IPS-18a (cell line): ENCODE measurements at regions not wholly inside any gene's neighbourhood (a gene's known extent, or its start where the extent isn't known, plus 50 kb on each side); places are given as distances from the start of the nearest gene placed in this dataset.
"Not testable (repeated sequence)": the region's sequence is repeated elsewhere in the genome, so short reads cannot be mapped to it uniquely, and the experiment has no call there.

Experiments
- H3K27ac ChIP-seq: one replicate; pipeline ENCODE4 v1.5.1; 2013; ENCODE audit warnings: low read length
- H3K27me3 ChIP-seq: one replicate; pipeline ENCODE4 v1.6.1; 2013; ENCODE audit warnings: mild to moderate bottlenecking, low read length; ENCODE audit not compliant: control insufficient read depth, insufficient read depth
- H3K36me3 ChIP-seq: one replicate; pipeline ENCODE4 v1.6.1; 2013; ENCODE audit warnings: low read depth, low read length; ENCODE audit not compliant: control insufficient read depth
- H3K4me1 ChIP-seq: one replicate; pipeline ENCODE4 v1.6.1; 2013; ENCODE audit warnings: low read depth, low read length; ENCODE audit not compliant: control insufficient read depth
- H3K4me3 ChIP-seq: one replicate; pipeline ENCODE4 v1.5.1; 2013; ENCODE audit warnings: low read length
- H3K9ac ChIP-seq: one replicate; pipeline ENCODE4 v1.6.1; 2013; ENCODE audit warnings: mild to moderate bottlenecking, low read length, moderate library complexity
- H3K9me3 ChIP-seq: one replicate; pipeline ENCODE4 v1.6.1; 2013; ENCODE audit warnings: low read depth, low read length; ENCODE audit not compliant: control insufficient read depth

DNA sequence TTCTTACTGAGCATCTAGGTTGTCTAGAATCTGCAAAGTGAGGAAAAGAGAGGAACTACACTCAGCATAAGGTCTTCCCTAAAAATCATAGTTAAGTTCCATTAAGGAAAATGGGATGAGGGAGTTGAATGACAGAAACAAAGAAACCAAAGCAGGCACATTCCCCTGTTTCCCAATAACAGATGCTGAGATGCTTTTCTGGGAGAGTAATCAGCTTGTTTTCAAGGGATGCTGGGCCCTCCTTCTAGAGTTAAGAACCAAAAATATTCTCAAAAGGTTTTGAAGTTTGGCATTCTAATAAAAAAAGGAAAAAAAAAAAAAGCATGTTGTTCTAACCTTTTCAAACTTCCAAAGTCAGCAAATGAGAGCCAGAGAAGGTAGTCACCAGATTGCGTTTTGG is 105.2 kb upstream of the ZNF648 start:
- no peak overlapping the region for H3K4me3 ChIP-seq
- H3K9me3 ChIP-seq: no peaks in the 10 kb centered on the region
- no peaks in the 10 kb centered on the region for H3K36me3 ChIP-seq
- H3K9ac ChIP-seq: no peak overlapping the region
- no peaks in the 10 kb centered on the region for H3K27me3 ChIP-seq
- no peaks in the 10 kb centered on the region for H3K4me1 ChIP-seq
- H3K27ac ChIP-seq: no peak overlapping the region

DNA sequence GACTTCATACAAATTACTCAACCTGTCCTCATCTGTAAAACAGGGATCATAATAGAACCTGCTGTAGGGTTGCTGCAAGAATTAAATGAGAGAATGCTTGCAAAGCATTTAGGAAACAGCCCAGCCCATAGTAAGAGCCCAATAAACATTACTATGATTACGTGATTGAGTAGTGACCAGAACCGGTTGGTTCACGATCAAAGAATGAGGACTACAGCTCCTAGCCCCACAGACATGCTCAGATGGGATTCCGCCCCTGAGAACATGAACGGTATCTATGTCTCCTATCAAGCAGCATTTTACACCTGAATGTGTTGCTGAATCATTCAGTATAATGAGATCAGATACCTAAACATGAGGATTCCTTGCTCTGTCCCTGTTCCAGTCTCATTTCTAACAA is 104.8 kb upstream of the ZNF648 start:
- H3K36me3 ChIP-seq: no peaks in the 10 kb centered on the region
- no peak overlapping the region for H3K9ac ChIP-seq
- no peaks in the 10 kb centered on the region for H3K9me3 ChIP-seq
- no peaks in the 10 kb centered on the region for H3K27me3 ChIP-seq
- H3K4me3 ChIP-seq: no peak overlapping the region
- H3K4me1 ChIP-seq: no peaks in the 10 kb centered on the region
- no peak overlapping the region for H3K27ac ChIP-seq

DNA sequence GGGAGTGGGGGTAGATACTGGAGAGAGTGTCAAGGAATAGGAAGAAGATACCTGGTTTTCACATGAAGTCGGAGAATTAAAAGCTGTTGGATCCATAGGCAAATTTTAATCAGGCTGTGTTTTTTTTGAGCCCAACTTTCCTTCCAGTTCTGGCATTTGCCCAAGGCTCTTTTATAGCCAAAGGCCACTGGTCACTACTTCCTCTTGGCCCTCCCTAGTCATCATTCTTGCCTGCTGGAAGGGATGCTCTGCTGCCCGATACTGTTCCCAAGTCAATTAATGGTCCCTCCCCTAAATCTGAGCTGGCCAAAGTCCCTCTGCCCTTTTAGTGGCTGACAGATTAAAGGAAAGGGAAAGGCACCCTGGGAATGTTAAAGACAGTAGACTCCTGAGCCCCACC is 102.8 kb upstream of the ZNF648 start:
- no peak overlapping the region for H3K9ac ChIP-seq
- H3K9me3 ChIP-seq: peaks cover 4% of the 10 kb centered on the region
- no peaks in the 10 kb centered on the region for H3K36me3 ChIP-seq
- H3K27ac ChIP-seq: no peak overlapping the region
- no peaks in the 10 kb centered on the region for H3K27me3 ChIP-seq
- no peak overlapping the region for H3K4me3 ChIP-seq
- no peaks in the 10 kb centered on the region for H3K4me1 ChIP-seq

DNA sequence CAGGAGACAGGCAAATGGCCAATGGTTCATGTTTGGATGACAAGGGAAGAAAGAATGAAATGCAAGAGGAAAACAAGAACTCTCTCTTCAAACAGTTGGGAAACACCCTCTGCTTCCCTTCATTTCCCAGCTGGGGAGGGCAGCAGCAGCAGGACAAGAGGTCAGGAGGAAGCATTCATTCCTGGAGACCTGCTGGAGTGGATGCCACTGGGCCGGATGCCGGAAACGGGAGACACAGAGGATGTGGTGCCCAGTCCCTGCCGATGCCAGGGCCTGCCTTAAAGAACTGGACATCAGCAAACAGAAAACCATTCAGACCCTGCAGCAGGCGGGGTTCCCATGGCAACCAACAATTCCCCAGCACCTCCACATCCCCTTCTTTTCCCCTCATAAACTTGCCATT is 102.3 kb upstream of the ZNF648 start:
- no peak overlapping the region for H3K4me3 ChIP-seq
- H3K9ac ChIP-seq: no peak overlapping the region
- no peak overlapping the region for H3K27ac ChIP-seq
- H3K4me1 ChIP-seq: no peaks in the 10 kb centered on the region
- H3K9me3 ChIP-seq: peaks cover 4% of the 10 kb centered on the region
- H3K27me3 ChIP-seq: no peaks in the 10 kb centered on the region
- no peaks in the 10 kb centered on the region for H3K36me3 ChIP-seq

- no peak overlapping the region for H3K4me3 ChIP-seq
- no peaks in the 10 kb centered on the region for H3K27me3 ChIP-seq
- H3K9me3 ChIP-seq: peaks cover 4% of the 10 kb centered on the region
- H3K4me1 ChIP-seq: peaks cover 6% of the 10 kb centered on the region
- no peak overlapping the region for H3K9ac ChIP-seq
- H3K36me3 ChIP-seq: no peaks in the 10 kb centered on the region
- H3K27ac ChIP-seq: no peak overlapping the region
Observed at GRCh38 chr1:182159443-182159842, 97.9 kb upstream of the ZNF648 start.

DNA sequence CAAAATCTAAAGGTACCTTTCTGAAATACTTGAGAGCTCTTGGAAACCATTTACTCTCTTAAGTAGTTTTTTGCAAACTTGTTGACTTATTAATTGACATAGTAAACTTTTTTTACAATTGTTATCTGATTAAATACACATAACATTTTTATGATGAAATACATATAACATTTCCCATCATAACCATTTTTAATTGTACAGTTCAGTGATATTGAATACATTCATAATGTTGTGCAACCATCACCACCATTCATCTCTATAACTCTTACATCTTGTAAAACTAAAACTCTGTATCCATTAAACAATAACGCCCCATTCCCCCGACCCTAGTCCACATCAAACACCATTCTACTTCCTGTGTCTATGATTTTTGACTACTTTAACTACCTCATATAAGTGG is 95.7 kb upstream of the ZNF648 start:
- peaks cover 6% of the 10 kb centered on the region for H3K4me1 ChIP-seq
- peaks cover 4% of the 10 kb centered on the region for H3K9me3 ChIP-seq
- H3K4me3 ChIP-seq: no peak overlapping the region
- no peak overlapping the region for H3K27ac ChIP-seq
- H3K9ac ChIP-seq: no peak overlapping the region
- H3K27me3 ChIP-seq: no peaks in the 10 kb centered on the region
- H3K36me3 ChIP-seq: no peaks in the 10 kb centered on the region

GRCh38 chr1:182154425-182154824 is 92.9 kb upstream of the ZNF648 start:
- not testable (repeated sequence) for H3K9ac ChIP-seq, H3K4me1 ChIP-seq, H3K9me3 ChIP-seq, H3K36me3 ChIP-seq, H3K27ac ChIP-seq, H3K27me3 ChIP-seq, H3K4me3 ChIP-seq

GRCh38 chr1:182149411-182149965 is 88.0 kb upstream of the ZNF648 start:
- Histone ChIP-seq H3K9me3 (no peaks in the 10 kb centered on the region), H3K27me3 (no peaks in the 10 kb centered on the region), H3K36me3 (no peaks in the 10 kb centered on the region), H3K4me3 (no peak overlapping the region), H3K4me1 (no peaks in the 10 kb centered on the region), H3K27ac (no peak overlapping the region), H3K9ac (no peak overlapping the region)

DNA sequence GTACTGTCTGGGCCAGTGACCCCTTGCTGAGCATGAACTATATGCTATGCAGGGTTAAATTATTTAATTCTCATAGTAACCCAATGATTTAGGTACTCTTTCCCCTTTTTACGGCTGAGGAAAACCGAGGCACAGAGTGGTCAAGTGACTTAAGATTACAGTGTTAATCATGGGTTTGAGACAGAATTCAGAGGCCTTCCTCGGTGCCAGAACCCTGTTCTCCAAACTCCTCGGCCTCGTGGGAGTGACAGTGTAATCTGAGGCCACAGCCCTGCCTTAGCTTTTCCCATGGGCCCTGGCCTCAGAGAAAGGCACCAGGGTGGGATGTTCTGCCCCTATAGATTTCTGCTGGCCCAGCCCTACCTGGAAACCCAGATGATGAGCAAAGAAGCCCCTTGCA is 86.4 kb upstream of the ZNF648 start:
- H3K27me3 ChIP-seq: no peaks in the 10 kb centered on the region
- H3K9me3 ChIP-seq: no peaks in the 10 kb centered on the region
- no peak overlapping the region for H3K4me3 ChIP-seq
- H3K36me3 ChIP-seq: no peaks in the 10 kb centered on the region
- H3K4me1 ChIP-seq: peaks cover 6% of the 10 kb centered on the region
- H3K27ac ChIP-seq: no peak overlapping the region
- H3K9ac ChIP-seq: no peak overlapping the region

DNA sequence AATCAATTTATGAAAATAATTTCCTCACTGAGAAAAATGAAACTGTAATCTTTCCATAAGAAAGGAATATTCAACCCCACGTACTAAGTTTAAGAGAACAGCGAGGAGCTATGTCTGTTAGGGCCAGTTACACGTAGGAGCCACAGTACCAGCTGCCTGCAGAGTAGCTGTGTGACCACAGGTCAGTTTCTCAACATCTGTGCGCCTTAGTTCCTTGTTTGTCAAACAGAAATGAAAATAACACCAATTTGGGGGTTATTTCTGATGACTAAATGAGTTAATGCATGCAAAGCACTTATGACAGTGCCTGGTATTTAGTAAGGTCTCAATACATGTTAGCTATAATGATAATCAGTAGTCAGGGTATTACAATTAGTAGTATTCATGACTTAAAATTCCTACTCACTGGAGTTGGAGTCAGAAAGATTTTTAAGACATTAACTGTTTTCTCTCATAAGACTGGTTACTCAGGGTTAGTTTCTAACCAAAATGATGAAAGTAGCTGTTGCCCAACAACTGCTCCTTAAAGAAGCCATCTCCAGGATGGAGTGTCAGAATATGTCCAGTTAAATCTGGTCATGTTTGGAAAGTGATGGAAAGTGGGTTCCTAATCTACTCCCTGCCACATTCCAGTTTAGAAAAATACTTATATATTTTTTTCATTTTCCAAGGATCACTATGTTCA is 85.8 kb upstream of the ZNF648 start:
- Histone ChIP-seq H3K9me3 (no peaks in the 10 kb centered on the region), H3K27ac (no peak overlapping the region), H3K27me3 (no peaks in the 10 kb centered on the region), H3K9ac (no peak overlapping the region), H3K4me1 (peaks cover 6% of the 10 kb centered on the region), H3K4me3 (no peak overlapping the region), H3K36me3 (no peaks in the 10 kb centered on the region)

DNA sequence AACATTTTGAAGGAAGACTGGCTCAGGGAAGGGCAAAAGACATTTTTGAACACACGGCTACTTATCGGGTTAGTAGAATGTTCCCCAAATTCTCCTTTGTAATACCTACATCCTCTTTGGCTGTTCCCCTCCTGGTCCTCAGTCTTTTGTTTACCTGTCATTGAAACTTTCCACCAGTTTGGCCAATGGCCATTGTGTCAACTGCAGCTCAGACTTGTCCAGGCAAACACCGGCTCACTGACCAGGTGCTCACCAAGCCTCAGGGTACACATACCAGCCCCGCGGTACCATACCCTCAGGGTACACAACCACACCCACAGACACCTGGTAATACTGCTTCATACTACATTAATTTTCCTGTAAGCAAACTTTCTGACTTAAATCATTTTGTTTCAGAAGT is 84.8 kb upstream of the ZNF648 start:
- no peaks in the 10 kb centered on the region for H3K9me3 ChIP-seq
- no peak overlapping the region for H3K9ac ChIP-seq
- no peak overlapping the region for H3K27ac ChIP-seq
- no peak overlapping the region for H3K4me3 ChIP-seq
- H3K36me3 ChIP-seq: no peaks in the 10 kb centered on the region
- H3K27me3 ChIP-seq: no peaks in the 10 kb centered on the region
- peaks cover 6% of the 10 kb centered on the region for H3K4me1 ChIP-seq

DNA sequence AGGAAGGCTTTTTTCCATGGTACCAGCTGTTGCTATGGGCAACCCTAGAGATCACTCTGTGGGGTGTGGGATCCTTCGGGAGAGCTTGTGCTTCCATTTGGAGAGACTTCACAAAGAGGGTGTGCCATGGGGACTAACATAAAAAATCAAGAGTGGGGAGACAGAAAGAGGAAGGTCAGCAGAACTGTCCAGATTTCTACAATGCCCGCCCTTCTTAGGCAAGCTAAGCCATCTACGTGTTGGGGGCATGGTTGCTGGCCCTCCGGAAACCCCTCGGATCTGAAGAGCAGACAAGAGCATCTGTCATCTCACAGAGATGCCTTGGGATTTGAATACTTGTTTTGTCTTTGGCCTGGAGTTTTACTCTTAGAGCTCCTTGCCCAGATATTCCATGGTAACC is 83.9 kb upstream of the ZNF648 start:
- Histone ChIP-seq H3K36me3 (no peaks in the 10 kb centered on the region), H3K4me3 (no peak overlapping the region), H3K27ac (no peak overlapping the region), H3K9me3 (no peaks in the 10 kb centered on the region), H3K27me3 (no peaks in the 10 kb centered on the region), H3K9ac (no peak overlapping the region), H3K4me1 (peaks cover 6% of the 10 kb centered on the region)
